GM21786 (cell line): ENCODE measurements at regions not wholly inside any gene's neighbourhood (a gene's known extent, or its start where the extent isn't known, plus 50 kb on each side); places are given as distances from the start of the nearest gene placed in this dataset.

Source experiments
- ATAC-seq: cut with Tn5 transposase; IDR thresholded peaks from one replicate; pipeline ENCODE4 v1.9.1; 2021; ENCODE audit not compliant: unreplicated experiment

DNA sequence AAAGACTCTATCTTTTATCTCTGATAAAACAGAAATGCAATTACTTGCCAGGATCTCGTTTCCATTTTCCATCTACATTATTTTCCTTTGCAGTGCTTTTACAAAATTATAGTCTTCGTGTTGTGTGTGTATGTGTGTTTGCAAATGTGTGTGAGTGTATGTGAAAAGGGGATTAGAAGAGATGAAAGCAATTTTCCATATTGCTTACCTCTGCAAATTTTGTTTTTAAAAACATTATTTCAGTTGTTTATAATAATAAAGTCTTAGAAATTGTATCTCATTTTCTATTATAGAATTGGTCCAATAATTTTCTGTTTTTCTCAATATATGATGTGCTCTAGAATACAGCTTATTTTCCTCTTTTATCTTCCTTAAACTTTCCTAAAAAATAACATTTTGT lies 421.3 kb upstream of the ANKRD30A start:
- ATAC-seq = no peak

DNA sequence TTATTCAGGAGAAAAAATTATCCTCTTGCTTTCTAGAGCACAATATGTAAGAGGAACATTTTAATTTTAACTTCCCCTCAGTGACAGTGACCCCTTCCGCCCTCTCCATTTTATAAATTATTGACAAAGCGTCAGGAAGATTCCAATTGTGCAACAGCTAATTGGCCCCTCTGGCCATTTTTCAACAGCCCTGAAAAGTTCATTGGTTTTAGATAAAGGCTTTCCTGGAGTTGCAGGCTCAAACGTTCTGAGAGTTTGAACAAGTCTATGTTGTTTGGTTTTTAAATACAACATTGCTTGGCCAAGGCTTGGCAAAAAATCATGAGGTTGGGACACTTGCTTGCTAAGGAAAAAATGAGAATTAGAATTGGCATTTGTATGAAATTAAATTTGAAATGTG lies 422.2 kb upstream of the ANKRD30A start:
- no peak for ATAC-seq

DNA sequence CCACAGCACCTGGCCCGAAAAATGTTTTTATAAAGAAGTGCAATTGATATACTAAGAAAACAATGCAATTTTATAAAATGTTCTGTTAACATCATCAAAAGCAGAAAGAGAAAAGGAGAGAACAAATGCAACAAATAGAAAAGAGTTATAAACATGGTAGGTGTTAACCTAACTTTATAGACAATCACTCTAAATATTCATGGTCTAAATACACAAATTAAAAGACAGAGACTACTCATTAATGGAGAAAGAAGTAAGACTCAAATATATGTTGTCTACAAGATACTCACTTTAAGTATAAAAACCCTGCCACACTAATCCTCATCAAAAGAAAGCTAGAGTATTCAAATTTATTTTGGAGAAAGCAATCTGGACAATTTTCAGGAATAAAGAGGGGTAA lies 425.3 kb upstream of the ANKRD30A start:
- ATAC-seq = no peak

DNA sequence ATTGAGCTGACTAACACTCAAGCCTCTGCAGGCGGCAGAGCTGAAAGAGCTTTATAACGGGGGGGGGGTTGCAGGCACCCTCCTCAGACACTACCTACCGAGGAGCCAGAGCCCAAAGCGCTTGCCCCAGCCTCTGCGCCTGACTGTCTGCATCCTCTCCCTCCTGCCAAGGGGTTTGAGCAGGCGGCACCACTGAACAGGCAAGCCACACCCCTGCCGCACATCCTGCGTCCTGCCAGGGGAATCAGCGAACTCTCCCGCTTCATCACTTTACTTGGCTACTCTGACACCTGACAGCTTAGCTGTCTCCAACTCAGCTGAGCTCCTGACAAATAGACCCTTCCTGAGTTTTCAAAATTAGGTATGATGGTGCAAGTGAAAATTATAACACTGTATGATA lies 432.6 kb upstream of the ANKRD30A start:
- ATAC-seq = no peak

DNA sequence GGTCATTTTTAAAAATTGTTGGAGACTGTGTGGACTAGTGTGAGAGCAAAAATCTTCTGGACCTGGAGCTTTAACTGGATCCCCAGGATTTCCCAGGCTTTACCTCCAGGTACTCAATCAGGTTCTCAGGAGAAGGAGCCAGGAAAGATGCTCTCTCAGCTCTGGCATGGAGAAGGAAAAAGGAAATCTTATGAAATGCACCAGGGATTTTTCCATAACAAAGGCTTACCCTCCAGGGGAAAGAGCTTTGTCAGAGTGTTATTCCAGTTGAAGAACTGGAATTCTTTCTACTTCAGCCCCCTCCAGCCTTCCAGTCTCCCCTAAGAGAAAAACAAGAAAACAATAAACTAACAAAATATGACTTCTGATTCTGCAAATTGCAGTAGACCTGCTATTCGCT lies 436.7 kb upstream of the ANKRD30A start:
- no peak for ATAC-seq

DNA sequence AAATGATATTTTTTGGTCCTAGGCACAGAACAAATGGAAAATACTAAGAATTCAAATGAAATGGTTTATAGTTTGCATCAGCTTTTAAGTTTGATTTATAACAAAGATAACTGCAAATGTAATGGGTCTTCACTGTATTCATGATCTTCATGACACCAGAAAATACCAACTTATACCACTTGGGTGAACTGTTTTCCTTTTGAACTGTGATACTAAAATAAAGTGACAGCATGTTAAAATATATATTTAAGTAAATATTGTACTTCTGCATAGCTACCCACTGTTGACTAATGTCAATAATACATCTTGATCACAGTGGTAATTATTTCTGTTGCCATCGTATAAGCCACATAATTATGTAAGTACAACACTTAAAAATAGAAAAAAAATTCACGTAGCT lies 442.0 kb upstream of the ANKRD30A start:
- ATAC-seq = no peak

DNA sequence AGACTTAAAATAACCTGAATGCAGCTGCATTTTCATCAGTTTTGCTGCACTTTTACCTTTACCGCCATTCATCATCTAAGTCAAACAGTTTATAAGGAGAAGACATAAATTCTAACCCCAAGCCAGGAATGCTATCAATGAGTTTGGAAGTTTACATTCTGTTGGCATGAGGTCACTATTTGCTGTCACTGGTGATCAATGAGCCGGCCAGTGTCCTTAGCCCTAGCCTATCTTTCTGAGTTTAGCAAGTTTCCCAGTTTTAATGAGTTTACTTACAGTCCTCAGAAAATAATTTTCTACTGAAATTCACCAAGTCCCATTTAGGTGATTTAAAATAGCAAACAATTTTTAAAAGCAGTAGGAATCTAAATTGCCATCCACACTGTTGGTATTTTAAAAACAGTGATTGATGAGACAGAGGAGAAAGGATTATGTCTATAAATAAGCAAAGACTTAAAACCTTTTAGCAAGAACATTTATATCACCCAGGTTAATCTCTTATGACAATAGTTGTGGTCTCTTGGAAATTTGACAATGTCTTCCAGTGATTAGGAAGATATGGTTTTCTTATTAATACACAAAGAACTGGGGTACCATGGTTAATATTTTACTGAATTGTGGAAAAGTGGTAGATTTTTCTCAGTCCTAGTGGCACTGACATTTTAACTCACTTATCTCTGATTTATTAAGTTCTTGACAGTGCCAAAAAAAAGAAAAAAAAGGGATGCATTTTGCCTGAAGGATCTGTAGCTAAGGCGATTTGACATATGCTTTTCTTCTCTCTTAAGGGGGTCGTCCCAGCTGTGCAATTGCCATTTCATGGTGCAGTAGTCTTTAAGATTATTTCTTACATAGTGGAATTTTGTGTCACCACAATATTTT lies 443.4 kb upstream of the ANKRD30A start:
- no peak for ATAC-seq

DNA sequence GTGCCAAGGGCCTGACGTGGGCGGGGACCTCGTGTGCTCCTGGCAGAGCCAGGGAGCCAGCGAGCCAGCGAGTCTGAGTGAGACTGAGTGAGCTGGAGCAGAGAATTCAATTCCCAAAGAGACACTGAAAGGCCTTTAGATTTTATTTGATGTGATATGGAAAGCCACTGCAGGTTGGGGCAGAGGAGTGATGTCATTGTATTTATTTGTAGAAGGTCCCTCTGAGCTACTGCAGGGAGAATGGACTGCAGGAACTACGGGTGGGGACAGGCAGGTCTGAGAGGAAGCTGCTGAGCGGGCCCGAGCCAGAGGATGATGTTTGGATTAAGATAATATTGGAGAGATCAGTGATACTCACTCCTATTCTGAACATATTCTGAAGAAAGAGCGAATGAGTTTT lies 445.8 kb upstream of the ANKRD30A start:
- ATAC-seq = no peak

DNA sequence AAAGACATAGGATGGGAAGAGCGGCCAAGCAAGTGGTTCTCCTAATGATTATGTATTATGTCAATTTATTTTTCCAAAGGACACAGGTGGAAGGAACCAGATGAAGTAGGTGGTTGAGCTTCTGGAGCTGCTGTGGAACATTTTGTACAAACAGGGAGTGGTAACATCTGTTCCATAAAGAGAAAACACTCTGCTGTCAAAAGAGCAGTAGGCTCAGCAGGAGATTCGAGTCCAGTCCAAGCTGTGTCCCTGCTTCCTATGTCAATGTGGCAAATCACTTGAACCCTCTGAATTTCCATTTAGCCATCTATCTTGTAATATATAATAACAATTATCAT lies 448.0 kb upstream of the ANKRD30A start:
- no peak for ATAC-seq

DNA sequence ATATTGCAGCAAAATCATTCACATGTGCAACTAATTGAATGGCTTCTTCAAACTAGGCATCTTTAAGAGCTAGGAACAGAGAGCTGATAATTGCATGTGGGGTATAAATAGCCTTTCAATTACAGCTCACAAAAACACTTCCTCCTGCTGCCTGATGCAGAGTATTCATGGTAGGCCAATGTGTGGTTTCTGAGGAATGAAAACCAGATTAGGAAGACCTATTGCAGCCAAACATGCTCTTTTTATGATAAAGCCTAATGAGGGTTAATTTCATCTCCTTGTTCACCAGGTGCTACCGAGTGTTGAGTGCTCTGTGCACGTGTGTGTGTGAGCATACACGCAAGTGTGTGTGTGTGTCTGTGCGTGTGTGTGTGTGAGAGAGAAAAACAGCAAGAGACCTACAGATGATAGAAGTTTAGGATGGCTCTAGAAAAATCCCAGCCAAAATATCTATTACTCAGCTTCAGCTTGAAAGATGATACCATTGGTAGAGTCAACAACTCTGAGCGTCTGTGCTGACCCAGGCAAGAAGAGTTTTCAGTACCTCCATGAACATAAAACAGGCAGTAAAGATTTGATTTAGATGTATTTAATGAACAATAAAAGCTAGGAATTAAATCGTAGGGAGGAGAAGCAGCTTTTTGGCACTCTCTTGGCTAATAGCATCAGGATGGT lies 448.5 kb upstream of the ANKRD30A start:
- no peak for ATAC-seq

DNA sequence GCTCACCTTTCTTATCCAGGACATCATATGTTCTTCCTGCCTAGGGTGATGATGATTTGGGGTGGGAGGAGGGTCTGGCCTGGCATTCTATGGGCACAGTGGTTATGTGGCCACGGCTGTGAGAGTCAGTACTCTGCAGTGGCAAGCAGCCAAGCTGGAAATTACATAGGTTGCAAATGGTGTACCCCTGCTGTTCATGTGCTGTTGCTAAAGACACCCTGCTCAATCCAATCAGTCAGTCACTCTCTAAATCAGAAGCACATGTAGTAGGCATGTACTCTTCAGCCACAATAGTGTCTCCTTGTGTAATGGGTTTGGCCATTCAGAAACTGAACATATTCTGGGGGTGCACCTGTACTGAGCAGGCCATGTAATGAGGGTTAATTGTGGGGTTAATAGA lies 449.1 kb upstream of the ANKRD30A start:
- no peak for ATAC-seq

DNA sequence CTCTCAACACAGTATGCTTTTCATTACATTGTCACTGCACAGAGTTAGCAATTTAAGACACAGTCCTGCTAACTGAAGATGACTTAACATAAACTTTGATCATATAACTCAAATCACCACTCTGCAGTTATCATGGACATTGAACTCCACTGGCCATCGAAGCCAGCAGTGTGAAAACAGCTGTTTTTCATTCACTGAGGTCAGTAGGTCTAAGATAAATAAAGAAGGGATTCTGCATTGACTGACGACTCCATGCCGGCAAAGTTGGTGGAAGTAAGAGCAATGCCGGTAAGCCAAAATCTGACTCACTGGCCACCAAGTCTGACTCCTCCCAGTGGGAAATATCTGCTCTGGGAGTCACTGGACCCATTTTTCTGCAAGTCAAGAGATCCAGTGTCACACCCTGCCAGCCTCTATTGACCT lies 449.9 kb upstream of the ANKRD30A start:
- no peak for ATAC-seq

DNA sequence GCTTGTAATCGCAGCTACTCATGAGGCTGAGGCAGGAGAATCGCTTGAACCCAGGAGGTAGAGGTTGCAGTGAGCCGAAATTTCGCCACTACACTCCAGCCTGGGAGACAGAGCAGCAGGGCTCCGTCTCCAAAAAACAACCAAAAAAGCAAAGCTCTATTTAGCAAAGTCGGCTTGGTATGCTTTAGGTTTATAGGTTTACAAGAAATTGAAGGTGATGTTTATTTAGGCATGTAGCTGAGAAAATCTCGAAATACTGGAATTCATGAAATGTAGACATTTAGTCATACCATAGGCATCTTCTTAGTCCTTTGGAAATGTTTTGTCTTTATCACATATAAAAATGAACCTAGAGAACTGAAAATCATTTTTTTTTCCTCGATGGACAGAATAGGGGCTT lies 453.8 kb upstream of the ANKRD30A start:
- ATAC-seq = no peak

DNA sequence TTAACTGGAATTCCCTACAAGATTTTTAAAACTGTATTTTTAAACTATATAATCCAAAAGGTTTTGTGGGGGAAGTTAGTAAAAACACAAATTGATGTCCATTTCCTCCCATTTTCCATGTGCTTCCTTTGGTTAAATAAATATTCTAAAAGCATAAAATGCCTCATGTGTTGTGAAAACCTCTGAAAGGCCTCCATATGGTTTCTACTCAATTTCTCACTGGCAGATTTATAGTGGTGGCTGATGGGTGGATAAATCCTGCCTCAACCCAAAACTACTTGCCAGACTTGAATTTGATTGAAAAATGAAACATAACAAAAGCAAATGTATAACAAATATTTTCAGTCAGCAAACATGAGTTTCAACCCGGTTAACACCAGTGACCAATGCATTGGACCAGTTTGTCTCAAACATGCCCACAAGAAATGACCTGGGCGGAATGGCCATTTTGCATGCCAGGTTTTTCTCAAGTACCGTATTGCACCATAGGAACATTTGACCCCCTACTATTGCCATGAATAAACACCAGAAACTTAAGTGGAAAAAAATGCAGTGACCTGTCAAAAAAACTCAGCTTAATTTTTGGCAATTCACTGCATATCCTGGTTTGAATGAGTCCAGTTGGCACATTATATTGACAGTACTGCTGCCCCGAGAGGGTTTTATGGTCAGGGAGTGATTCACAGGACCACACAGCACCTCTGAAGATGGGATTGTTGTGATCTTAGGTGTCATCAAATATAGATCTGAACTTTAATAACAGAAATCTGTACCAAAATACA lies 454.6 kb upstream of the ANKRD30A start:
- ATAC-seq = no peak

DNA sequence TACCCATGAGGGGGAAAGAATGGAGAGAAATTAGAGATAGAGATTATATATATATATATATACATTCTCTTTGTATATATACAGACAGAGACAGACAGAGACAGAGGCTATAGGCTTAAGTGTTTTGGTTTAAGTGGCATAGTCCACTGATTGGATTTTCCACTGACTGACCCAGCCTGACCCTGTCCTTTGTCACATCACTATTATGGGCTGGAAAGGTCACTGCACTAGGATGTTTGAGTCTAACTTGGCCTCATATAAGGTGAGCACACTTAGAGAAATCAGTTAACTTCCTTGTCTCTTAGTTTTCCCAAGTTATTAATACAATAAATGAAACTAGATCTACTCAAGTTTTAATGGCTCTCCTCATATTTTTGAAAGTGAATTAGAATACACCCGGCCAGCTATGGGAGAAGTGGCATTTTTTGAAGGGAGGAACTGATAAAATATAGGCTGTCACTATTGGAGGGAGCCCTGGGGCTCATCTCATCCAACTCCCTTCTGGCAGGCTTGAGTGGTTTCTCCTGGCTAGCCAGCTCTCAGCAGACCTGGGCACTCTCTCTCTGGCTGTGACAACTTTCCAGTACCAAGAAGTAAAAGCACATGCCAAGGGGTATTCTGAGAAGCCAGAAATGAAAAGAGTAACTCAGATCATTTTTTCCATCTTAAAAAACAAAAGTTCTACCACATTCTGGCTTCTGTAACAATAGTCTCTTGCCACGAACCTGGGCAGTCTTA lies 455.6 kb upstream of the ANKRD30A start:
- ATAC-seq = no peak

DNA sequence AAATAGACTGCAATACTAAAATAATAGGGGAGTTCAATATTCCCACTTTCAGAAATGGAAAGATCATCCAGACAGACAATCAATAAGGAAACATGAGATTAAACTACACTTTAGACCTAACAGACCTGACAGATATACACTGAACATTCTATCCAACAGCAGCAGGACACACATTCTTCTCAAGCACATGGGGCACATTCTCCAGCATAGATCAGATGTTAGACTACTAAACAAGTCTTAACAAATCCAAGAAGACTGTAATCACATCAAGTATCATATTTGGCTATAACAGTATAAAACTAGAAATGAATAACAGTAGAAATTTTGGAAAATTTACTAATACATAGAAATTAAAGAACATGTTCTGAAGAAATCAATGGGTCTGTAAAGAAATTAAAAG lies 458.9 kb upstream of the ANKRD30A start:
- ATAC-seq = no peak

DNA sequence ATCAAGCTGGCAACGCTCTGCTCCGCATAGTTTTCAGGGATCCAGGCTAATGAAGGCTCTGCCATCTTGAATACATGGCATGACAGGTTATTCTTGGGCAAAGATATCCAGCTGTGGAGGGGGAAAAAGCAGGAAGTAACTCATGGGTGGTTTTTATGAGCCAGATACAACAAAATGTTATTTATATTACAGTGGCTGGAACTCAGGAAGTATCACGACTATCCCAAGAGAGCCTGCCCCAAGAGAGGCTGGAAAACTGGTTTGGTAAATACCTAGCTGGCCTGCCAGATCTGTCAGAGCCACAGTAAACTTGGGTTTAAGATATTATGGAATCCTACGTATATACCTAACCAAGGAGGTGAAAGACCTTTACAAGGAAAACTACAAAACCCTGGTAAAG lies 462.8 kb upstream of the ANKRD30A start:
- no peak for ATAC-seq

DNA sequence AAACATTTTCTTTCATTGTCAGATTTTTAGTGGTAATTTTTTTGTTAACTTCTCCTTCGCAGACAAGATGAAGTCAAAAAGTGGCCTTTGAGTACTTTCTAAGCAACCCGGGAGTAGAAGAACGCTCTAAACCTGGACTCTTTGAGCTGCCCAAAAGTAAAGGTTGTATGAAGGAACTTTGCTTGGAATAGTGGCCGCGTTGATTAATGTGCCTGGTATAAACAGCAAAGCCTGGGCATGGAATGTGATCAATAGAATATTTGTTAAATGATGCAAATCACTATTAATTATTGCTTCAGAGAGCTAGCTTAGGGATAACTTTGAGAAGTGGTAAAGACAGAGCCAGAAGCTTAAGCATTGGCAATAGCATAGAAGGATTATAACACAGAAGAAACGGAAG lies 475.1 kb upstream of the ANKRD30A start:
- ATAC-seq = no peak

DNA sequence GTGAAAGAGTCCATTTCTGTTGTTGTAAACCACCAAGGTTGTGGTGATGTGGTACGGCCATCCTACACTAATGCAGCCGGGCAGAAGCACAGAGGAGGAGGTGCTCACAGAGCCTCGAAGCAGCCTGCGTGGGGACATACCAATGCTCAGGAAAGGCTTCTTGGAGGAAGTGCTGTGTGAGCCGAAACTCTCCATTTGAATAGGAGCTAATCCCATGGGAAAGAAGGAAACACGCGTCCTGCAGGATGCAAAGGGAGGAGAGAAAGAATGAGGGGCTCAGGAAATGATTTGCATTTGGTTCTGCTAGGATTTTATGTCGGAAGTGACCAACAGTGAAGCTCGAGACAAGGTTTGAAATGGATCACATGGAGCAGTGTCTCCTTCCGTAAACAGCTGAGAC lies 477.9 kb upstream of the ANKRD30A start:
- no peak for ATAC-seq

DNA sequence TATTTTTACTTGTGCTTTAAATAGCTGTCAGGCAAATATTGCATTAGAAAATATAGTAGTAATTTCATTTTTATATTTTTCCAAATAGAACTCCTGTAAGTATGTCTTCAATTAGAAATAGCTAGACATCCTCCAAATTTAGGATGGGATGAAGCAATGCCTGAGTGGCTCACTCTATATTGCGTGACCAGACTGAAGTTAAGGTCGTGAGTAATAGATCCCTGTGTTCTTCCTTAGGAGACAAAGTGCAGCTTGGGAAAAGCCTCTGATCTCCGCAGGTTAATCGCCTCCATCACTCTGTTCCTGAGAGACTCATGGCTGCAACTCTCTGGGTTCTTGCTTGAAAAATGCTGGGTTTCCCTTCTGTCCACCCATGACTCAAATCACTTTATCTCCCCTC lies 484.8 kb upstream of the ANKRD30A start:
- ATAC-seq = no peak

DNA sequence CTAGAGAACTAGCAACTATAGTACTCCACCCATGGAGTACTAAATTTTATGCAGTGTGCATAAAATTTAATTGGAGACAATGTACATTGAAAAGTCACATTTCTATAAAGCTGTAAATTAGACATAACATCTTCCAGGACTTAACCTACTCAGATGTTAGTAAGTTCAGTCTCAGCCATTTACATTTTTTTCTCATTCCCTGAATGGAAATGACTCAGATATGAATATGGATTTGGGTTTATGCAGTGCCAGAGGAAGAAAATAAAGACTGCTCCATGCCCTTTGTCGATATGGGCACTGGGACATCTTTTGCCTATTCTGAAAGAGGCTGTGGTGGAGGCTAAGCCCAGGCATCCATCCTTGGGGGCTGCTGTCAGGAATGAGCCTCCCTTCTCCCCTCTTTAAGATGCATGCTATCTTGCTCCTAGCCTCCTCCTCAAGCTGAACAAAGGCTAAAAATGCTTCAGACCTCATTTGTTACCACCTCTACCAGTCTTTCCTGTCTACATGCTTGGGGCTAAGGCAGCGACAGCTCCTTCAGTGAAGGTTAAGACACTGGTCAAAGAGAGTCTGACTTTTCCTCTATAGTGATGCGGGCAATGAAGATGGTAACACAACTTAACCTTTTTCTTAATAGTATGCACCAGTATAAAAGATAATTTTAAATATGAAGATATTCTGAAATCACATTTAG lies 486.8 kb upstream of the ANKRD30A start:
- no peak for ATAC-seq
